ENCODE measurements at regions not wholly inside any gene's neighbourhood (a gene's known extent, or its start where the extent isn't known, plus 50 kb on each side); places are given as distances from the start of the nearest gene placed in this dataset.
A peak's percentile ranks its signal among the peaks of the same experiment; 100 is the strongest.

DNA sequence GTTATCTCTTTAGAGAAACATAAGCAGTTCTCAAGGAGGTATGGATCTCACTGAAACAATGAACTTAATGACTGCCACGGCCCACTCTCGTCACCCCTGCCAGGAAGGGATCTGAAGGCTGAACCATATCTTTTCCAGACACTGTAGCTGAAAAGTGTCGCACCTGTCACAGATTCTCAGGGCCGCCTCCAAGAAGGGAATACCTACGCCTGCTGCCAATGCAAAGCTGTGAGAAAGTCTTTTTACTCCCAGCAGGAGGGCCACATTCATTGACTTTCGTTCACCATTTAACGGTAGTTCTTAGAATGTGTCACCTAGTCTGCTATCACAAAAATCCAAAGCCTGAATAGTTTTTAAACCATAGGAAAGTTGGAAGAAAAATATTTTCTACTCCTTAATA, 66.7 kb upstream of the SH3BP4 start:
- Histone ChIP-seq H4K20me1 (ENCODE audit: insufficient read depth, low read length) (no peaks in the 10 kb centered on the region), H2AFZ (ENCODE audit: low read depth, low read length) (no peak overlapping the region), H3K4me2 (ENCODE audit: insufficient read depth, low read length) (no peak overlapping the region), H3K9ac (ENCODE audit: low read depth, low read length) (no peak overlapping the region), H3K4me1 (ENCODE audit: insufficient read depth, low read length) (no peaks in the 10 kb centered on the region), H3K4me3 (ENCODE audit: low read depth in 1 of 2, low read length in 2 of 2) (no peak overlapping the region), H3K79me2 (ENCODE audit: insufficient read depth, low read length) (no peaks in the 10 kb centered on the region), H3K27me3 (ENCODE audit: insufficient read depth, low read length, poor library complexity) (no peaks in the 10 kb centered on the region), H3K36me3 (ENCODE audit: insufficient read depth, low read length) (no peaks in the 10 kb centered on the region), H3K27ac (ENCODE audit: low read length) (no peak overlapping the region), H3K9me3 (ENCODE audit: insufficient read depth, low read length, severe bottlenecking) (no peaks in the 10 kb centered on the region)
- no peak for TF ChIP-seq EZH2 (IDR thresholded peaks at IDR 0.05; ENCODE audit: borderline replicate concordance, low read depth, low read length, severe bottlenecking)
- TF ChIP-seq, protein P1, sequence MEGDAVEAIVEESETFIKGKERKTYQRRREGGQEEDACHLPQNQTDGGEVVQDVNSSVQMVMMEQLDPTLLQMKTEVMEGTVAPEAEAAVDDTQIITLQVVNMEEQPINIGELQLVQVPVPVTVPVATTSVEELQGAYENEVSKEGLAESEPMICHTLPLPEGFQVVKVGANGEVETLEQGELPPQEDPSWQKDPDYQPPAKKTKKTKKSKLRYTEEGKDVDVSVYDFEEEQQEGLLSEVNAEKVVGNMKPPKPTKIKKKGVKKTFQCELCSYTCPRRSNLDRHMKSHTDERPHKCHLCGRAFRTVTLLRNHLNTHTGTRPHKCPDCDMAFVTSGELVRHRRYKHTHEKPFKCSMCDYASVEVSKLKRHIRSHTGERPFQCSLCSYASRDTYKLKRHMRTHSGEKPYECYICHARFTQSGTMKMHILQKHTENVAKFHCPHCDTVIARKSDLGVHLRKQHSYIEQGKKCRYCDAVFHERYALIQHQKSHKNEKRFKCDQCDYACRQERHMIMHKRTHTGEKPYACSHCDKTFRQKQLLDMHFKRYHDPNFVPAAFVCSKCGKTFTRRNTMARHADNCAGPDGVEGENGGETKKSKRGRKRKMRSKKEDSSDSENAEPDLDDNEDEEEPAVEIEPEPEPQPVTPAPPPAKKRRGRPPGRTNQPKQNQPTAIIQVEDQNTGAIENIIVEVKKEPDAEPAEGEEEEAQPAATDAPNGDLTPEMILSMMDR (IDR thresholded peaks at IDR 0.05; ENCODE audit: borderline replicate concordance, extremely low read depth, low read length, poor library complexity, severe bottlenecking), result no peak
- ATAC-seq (ENCODE audit: insufficient read depth, low read depth) (no peak), DNase-seq (no peak)

DNA sequence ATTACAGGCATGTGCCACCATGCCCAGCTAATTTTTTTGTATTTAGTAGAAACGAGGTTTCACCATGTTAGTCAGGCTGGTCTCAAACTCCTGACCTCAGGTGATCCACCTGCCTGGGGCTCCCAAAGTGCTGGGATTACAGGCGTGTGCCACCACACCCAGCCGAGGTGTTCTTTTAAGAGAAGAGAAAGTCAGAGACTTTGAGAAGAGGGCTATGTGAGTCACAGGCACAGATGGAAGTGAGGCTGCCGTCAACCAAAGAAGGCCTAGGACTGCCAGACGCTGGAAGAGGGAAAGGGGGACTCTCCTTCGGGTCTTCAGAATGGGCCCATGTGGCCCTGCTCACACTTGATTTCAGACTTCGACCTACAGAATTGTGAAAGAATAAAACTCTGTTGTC, 67.2 kb upstream of the SH3BP4 start:
- no peak for TF ChIP-seq EZH2 (IDR thresholded peaks at IDR 0.05; ENCODE audit: borderline replicate concordance, low read depth, low read length, severe bottlenecking)
- TF ChIP-seq, protein P1 (IDR thresholded peaks at IDR 0.05; ENCODE audit: borderline replicate concordance, extremely low read depth, low read length, poor library complexity, severe bottlenecking), result no peak
- no peaks in the 10 kb centered on the region for H3K36me3 ChIP-seq (ENCODE audit: insufficient read depth, low read length)
- no peaks in the 10 kb centered on the region for H3K27me3 ChIP-seq (ENCODE audit: insufficient read depth, low read length, poor library complexity)
- no peaks in the 10 kb centered on the region for H3K4me1 ChIP-seq (ENCODE audit: insufficient read depth, low read length)
- H3K4me3 ChIP-seq (ENCODE audit: low read depth in 1 of 2, low read length in 2 of 2), result no peak overlapping the region
- H4K20me1 ChIP-seq (ENCODE audit: insufficient read depth, low read length), result no peaks in the 10 kb centered on the region
- H3K79me2 ChIP-seq (ENCODE audit: insufficient read depth, low read length), result no peaks in the 10 kb centered on the region
- H2AFZ ChIP-seq (ENCODE audit: low read depth, low read length), result no peak overlapping the region
- no peak overlapping the region for H3K9ac ChIP-seq (ENCODE audit: low read depth, low read length)
- ATAC-seq (ENCODE audit: insufficient read depth, low read depth) (no peak), DNase-seq (no peak)
- no peaks in the 10 kb centered on the region for H3K9me3 ChIP-seq (ENCODE audit: insufficient read depth, low read length, severe bottlenecking)
- H3K27ac ChIP-seq (ENCODE audit: low read length), result no peak overlapping the region
- no peak overlapping the region for H3K4me2 ChIP-seq (ENCODE audit: insufficient read depth, low read length)

DNA sequence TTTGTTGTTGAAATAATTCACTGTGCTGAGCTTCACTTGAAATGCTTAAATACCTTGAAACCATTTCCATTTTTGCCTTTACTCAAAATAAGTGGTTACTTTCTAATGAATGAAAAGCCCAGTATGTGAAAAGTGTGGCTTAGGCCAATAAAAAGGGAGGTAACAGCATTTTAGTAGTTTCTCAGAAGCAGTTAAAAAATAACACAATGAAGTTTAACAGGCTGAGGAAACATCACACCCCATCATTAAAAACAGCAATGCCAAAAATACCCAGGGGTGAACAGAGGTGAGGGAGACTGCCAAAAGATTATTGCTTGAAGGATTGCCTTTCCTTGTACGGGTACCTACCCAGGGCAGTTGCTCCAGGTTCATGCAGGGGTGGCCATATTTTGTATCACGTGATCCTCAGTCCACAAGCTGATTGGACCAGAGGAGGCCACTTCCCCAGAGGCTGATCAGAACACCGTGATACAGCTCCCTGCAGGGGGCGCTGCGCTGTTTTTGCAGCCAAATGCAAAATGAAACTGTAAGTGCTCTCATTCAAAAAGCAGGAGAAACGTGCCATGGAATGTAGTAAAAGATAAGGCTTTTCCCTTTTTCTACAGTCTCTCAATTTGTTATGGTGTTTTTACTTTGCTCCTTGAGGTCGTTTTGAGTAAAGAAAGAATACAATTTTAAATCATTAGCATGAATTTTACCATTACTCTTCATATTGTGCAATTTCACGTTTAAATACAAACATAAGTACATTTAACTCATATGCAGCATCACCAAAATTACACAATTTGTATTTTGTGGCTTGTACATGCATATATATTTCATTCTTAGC, 70.2 kb upstream of the SH3BP4 start:
- DNase-seq, result peak; percentile 55
- Histone ChIP-seq H3K27me3 (ENCODE audit: insufficient read depth, low read length, poor library complexity) (no peaks in the 10 kb centered on the region), H4K20me1 (ENCODE audit: insufficient read depth, low read length) (no peaks in the 10 kb centered on the region), H3K36me3 (ENCODE audit: insufficient read depth, low read length) (no peaks in the 10 kb centered on the region), H3K4me1 (ENCODE audit: insufficient read depth, low read length) (no peaks in the 10 kb centered on the region), H3K9ac (ENCODE audit: low read depth, low read length) (no peak overlapping the region), H3K9me3 (ENCODE audit: insufficient read depth, low read length, severe bottlenecking) (no peaks in the 10 kb centered on the region), H2AFZ (ENCODE audit: low read depth, low read length) (no peak overlapping the region), H3K79me2 (ENCODE audit: insufficient read depth, low read length) (no peaks in the 10 kb centered on the region), H3K4me2 (ENCODE audit: insufficient read depth, low read length) (no peak overlapping the region; the same call in 1 of the 2 replicates), H3K27ac (ENCODE audit: low read length) (no peak overlapping the region), H3K4me3 (ENCODE audit: low read depth in 1 of 2, low read length in 2 of 2) (no peak overlapping the region)
- peak; percentile 70 for ATAC-seq (ENCODE audit: insufficient read depth, low read depth)
- TF ChIP-seq EZH2 (IDR thresholded peaks at IDR 0.05; ENCODE audit: borderline replicate concordance, low read depth, low read length, severe bottlenecking), result no peak
- TF ChIP-seq, protein P1 (IDR thresholded peaks at IDR 0.05; ENCODE audit: borderline replicate concordance, extremely low read depth, low read length, poor library complexity, severe bottlenecking), result peak; percentile 71

Data from DND-41 (cell line).